ENCODE measurements at regions not wholly inside any gene's neighbourhood (a gene's known extent, or its start where the extent isn't known, plus 50 kb on each side); places are given as distances from the start of the nearest gene placed in this dataset.

- no peak for DNase-seq (ENCODE audit: low read depth)
These were observed 61.6 kb downstream of the LSM5 start for GRCh38 chr7:32428546-32428945.

- peak; percentile 60 for DNase-seq (ENCODE audit: low read depth)
These were observed 62.4 kb downstream of the LSM5 start for GRCh38 chr7:32427769-32428291.

- no peak for DNase-seq (ENCODE audit: low read depth)
These were observed 73.3 kb downstream of the LSM5 start for GRCh38 chr7:32416846-32417245.

- DNase-seq (ENCODE audit: low read depth): no peak
These were observed 74.2 kb downstream of the LSM5 start for GRCh38 chr7:32415936-32416335.

- no peak for DNase-seq (ENCODE audit: low read depth)
These were observed 74.7 kb downstream of the LSM5 start for GRCh38 chr7:32415519-32415918.

- no peak for DNase-seq (ENCODE audit: low read depth)
These were observed 77.7 kb downstream of the LSM5 start for GRCh38 chr7:32412471-32412870.

- DNase-seq (ENCODE audit: low read depth): no peak
These were observed 79.6 kb downstream of the LSM5 start for GRCh38 chr7:32410545-32410944.

- no peak for DNase-seq (ENCODE audit: low read depth)
These were observed 83.8 kb downstream of the LSM5 start for GRCh38 chr7:32406386-32406785.

GRCh38 chr7:32403463-32404229, 86.5 kb downstream of the LSM5 start:
- no peak for DNase-seq (ENCODE audit: low read depth)

GRCh38 chr7:32400676-32401075, 89.5 kb downstream of the LSM5 start:
- DNase-seq (ENCODE audit: low read depth): no peak

- DNase-seq (ENCODE audit: low read depth): no peak
These were observed 90.9 kb downstream of the LSM5 start for GRCh38 chr7:32399311-32399710.

- DNase-seq (ENCODE audit: low read depth): no peak
These were observed 95.0 kb downstream of the LSM5 start for GRCh38 chr7:32395168-32395567.

GRCh38 chr7:32393861-32394260, 96.3 kb downstream of the LSM5 start:
- DNase-seq (ENCODE audit: low read depth): no peak

- DNase-seq (ENCODE audit: low read depth): no peak
These were observed 100.0 kb downstream of the LSM5 start for GRCh38 chr7:32390210-32390609.

GRCh38 chr7:32385316-32385956, 104.7 kb downstream of the LSM5 start:
- DNase-seq (ENCODE audit: low read depth): no peak

GRCh38 chr7:32381024-32381601, 109.1 kb downstream of the LSM5 start:
- DNase-seq (ENCODE audit: low read depth): no peak

GRCh38 chr7:32379510-32380112, 110.6 kb downstream of the LSM5 start:
- DNase-seq (ENCODE audit: low read depth): no peak

GRCh38 chr7:32378988-32379387, 111.2 kb downstream of the LSM5 start:
- no peak for DNase-seq (ENCODE audit: low read depth)

- no peak for DNase-seq (ENCODE audit: low read depth)
These were observed 125.6 kb downstream of the LSM5 start for GRCh38 chr7:32364581-32364980.

- no peak for DNase-seq (ENCODE audit: low read depth)
These were observed 130.1 kb downstream of the LSM5 start for GRCh38 chr7:32360127-32360526.

GRCh38 chr7:32357535-32358277, 132.5 kb downstream of the LSM5 start:
- DNase-seq (ENCODE audit: low read depth): no peak

- no peak for DNase-seq (ENCODE audit: low read depth)
These were observed 142.8 kb downstream of the LSM5 start for GRCh38 chr7:32347244-32347828.
